Transverse colon (tissue), 4 donors: ENCODE measurements at regions not wholly inside any gene's neighbourhood (a gene's known extent, or its start where the extent isn't known, plus 50 kb on each side); places are given as distances from the start of the nearest gene placed in this dataset.

Source experiments
- CTCF ChIP-seq, 5 experiments: fragments of 200-600 bp in 3 of 5; fragments of 450-650 bp in 2 of 5; sonication (generic) in 3 of 5; IDR thresholded peaks; 1 replicate in 2 of 5; 2 replicates in 3 of 5; pipeline ENCODE4 v1.5.1; 2016 to 2017; ENCODE audit warnings: antibody characterized with exemption in 5 of 5, inconsistent platforms in 3 of 5, mild to moderate bottlenecking in 2 of 5, moderate library complexity in 1 of 5
- POLR2A ChIP-seq: fragments of 450-650 bp; IDR thresholded peaks from one replicate; pipeline ENCODE4 v1.6.1; 2016; ENCODE audit warnings: antibody characterized with exemption, mild to moderate bottlenecking, moderate library complexity
- POLR2AphosphoS5 ChIP-seq, 3 donors: sonication (generic); formaldehyde crosslinking; IDR thresholded peaks; one replicate each; pipeline ENCODE4 v1.6.1; 2016; ENCODE audit warnings: antibody characterized with exemption in 3 of 3

GRCh38 chr6:27759930-27760329, 152.3 kb downstream of the OR2B2 start:
- no peak for TF ChIP-seq POLR2A
- no peak for TF ChIP-seq CTCF (IDR thresholded peaks at IDR 0.05)
- TF ChIP-seq POLR2AphosphoS5 (IDR thresholded peaks at IDR 0.05): no peak
